Upper lobe of left lung (tissue), 4 donors: ENCODE measurements at regions not wholly inside any gene's neighbourhood (a gene's known extent, or its start where the extent isn't known, plus 50 kb on each side); places are given as distances from the start of the nearest gene placed in this dataset.
A peak's percentile ranks its signal among the peaks of the same experiment; 100 is the strongest.

Experiments
- CTCF ChIP-seq, 6 experiments: fragments of 450-650 bp in 4 of 6; fragments of 200-600 bp in 2 of 6; sonication (generic) in 2 of 6; IDR thresholded peaks; one replicate each; pipeline ENCODE4 v1.5.1; 2016 to 2019; ENCODE audit warnings: antibody characterized with exemption in 6 of 6
- EP300 ChIP-seq, 4 donors: sonication (generic); formaldehyde crosslinking; IDR thresholded peaks; one replicate each; pipeline ENCODE4 v1.5.1; 2017; ENCODE audit warnings: antibody characterized with exemption in 4 of 4, control low read depth in 2 of 4

GRCh38 chr1:67956116-67956515, 94.3 kb downstream of the DIRAS3 start:
- TF ChIP-seq CTCF (IDR thresholded peaks at IDR 0.05), result no peak
- peak in 1 of 4 donors; percentile 30 for TF ChIP-seq EP300 (IDR thresholded peaks at IDR 0.05)
